ENCODE measurements at regions not wholly inside any gene's neighbourhood (a gene's known extent, or its start where the extent isn't known, plus 50 kb on each side); places are given as distances from the start of the nearest gene placed in this dataset.

GRCh38 chr3:96000966-96001365, 813.4 kb upstream of the EPHA6 start:
- Histone ChIP-seq H3K9ac (ENCODE audit: low read depth in 1 of 2, low read length in 2 of 2) (no peak overlapping the region), H3K4me3 (ENCODE audit: low read length in 2 of 2) (no peak overlapping the region), H3K36me3 (ENCODE audit: control insufficient read depth in 2 of 2, insufficient read depth in 2 of 2, low read length in 2 of 2) (no peaks in the 10 kb centered on the region), H3K4me1 (ENCODE audit: control insufficient read depth in 2 of 2, insufficient read depth in 2 of 2, low read length in 2 of 2) (no peaks in the 10 kb centered on the region), H3K27ac (ENCODE audit: low read depth in 2 of 2, low read length in 2 of 2) (no peak overlapping the region), H3K9me3 (ENCODE audit: control insufficient read depth in 2 of 2, low read length in 2 of 2) (no peaks in the 10 kb centered on the region), H3K27me3 (ENCODE audit: control insufficient read depth in 2 of 2, insufficient read depth in 2 of 2, low read length in 2 of 2) (no peaks in the 10 kb centered on the region)

GRCh38 chr3:96007650-96008195, 806.7 kb upstream of the EPHA6 start:
- Histone ChIP-seq H3K27me3 (ENCODE audit: control insufficient read depth in 2 of 2, insufficient read depth in 2 of 2, low read length in 2 of 2) (no peaks in the 10 kb centered on the region), H3K27ac (ENCODE audit: low read depth in 2 of 2, low read length in 2 of 2) (no peak overlapping the region), H3K4me1 (ENCODE audit: control insufficient read depth in 2 of 2, insufficient read depth in 2 of 2, low read length in 2 of 2) (no peaks in the 10 kb centered on the region)

GRCh38 chr3:96012939-96013338, 801.5 kb upstream of the EPHA6 start:
- Histone ChIP-seq H3K27me3 (ENCODE audit: control insufficient read depth in 2 of 2, insufficient read depth in 2 of 2, low read length in 2 of 2) (no peaks in the 10 kb centered on the region), H3K36me3 (ENCODE audit: control insufficient read depth in 2 of 2, insufficient read depth in 2 of 2, low read length in 2 of 2) (no peaks in the 10 kb centered on the region), H3K9ac (ENCODE audit: low read depth in 1 of 2, low read length in 2 of 2) (no peak overlapping the region), H3K9me3 (ENCODE audit: control insufficient read depth in 2 of 2, low read length in 2 of 2) (no peaks in the 10 kb centered on the region), H3K27ac (ENCODE audit: low read depth in 2 of 2, low read length in 2 of 2) (no peak overlapping the region), H3K4me1 (ENCODE audit: control insufficient read depth in 2 of 2, insufficient read depth in 2 of 2, low read length in 2 of 2) (no peaks in the 10 kb centered on the region), H3K4me3 (ENCODE audit: low read length in 2 of 2) (no peak overlapping the region)

More at GRCh38 chr3:96007650-96008195, 806.7 kb upstream of the EPHA6 start:
- Histone ChIP-seq H3K4me3 (ENCODE audit: low read length in 2 of 2) (no peak overlapping the region), H3K9ac (ENCODE audit: low read depth in 1 of 2, low read length in 2 of 2) (no peak overlapping the region), H3K36me3 (ENCODE audit: control insufficient read depth in 2 of 2, insufficient read depth in 2 of 2, low read length in 2 of 2) (no peaks in the 10 kb centered on the region), H3K9me3 (ENCODE audit: control insufficient read depth in 2 of 2, low read length in 2 of 2) (no peaks in the 10 kb centered on the region)

- no peaks in the 10 kb centered on the region for H3K4me1 ChIP-seq (ENCODE audit: control insufficient read depth in 2 of 2, insufficient read depth in 2 of 2, low read length in 2 of 2)
- H3K9me3 ChIP-seq (ENCODE audit: control insufficient read depth in 2 of 2, low read length in 2 of 2), result no peaks in the 10 kb centered on the region
- no peaks in the 10 kb centered on the region for H3K36me3 ChIP-seq (ENCODE audit: control insufficient read depth in 2 of 2, insufficient read depth in 2 of 2, low read length in 2 of 2)
- H3K4me3 ChIP-seq (ENCODE audit: low read length in 2 of 2), result no peak overlapping the region
- no peak overlapping the region for H3K27ac ChIP-seq (ENCODE audit: low read depth in 2 of 2, low read length in 2 of 2)
- no peaks in the 10 kb centered on the region for H3K27me3 ChIP-seq (ENCODE audit: control insufficient read depth in 2 of 2, insufficient read depth in 2 of 2, low read length in 2 of 2)
- no peak overlapping the region for H3K9ac ChIP-seq (ENCODE audit: low read depth in 1 of 2, low read length in 2 of 2)
These were observed 796.8 kb upstream of the EPHA6 start for GRCh38 chr3:96017556-96017955.

- no peak overlapping the region for H3K9ac ChIP-seq (ENCODE audit: low read depth in 1 of 2, low read length in 2 of 2)
- H3K4me1 ChIP-seq (ENCODE audit: control insufficient read depth in 2 of 2, insufficient read depth in 2 of 2, low read length in 2 of 2), result no peaks in the 10 kb centered on the region
- H3K27me3 ChIP-seq (ENCODE audit: control insufficient read depth in 2 of 2, insufficient read depth in 2 of 2, low read length in 2 of 2), result no peaks in the 10 kb centered on the region
- no peaks in the 10 kb centered on the region for H3K9me3 ChIP-seq (ENCODE audit: control insufficient read depth in 2 of 2, low read length in 2 of 2)
- H3K4me3 ChIP-seq (ENCODE audit: low read length in 2 of 2), result no peak overlapping the region
- H3K27ac ChIP-seq (ENCODE audit: low read depth in 2 of 2, low read length in 2 of 2), result no peak overlapping the region
- H3K36me3 ChIP-seq (ENCODE audit: control insufficient read depth in 2 of 2, insufficient read depth in 2 of 2, low read length in 2 of 2), result no peaks in the 10 kb centered on the region
These were observed 791.7 kb upstream of the EPHA6 start for GRCh38 chr3:96022676-96023075.

- Histone ChIP-seq H3K36me3 (ENCODE audit: control insufficient read depth in 2 of 2, insufficient read depth in 2 of 2, low read length in 2 of 2) (no peaks in the 10 kb centered on the region), H3K9me3 (ENCODE audit: control insufficient read depth in 2 of 2, low read length in 2 of 2) (no peaks in the 10 kb centered on the region), H3K4me1 (ENCODE audit: control insufficient read depth in 2 of 2, insufficient read depth in 2 of 2, low read length in 2 of 2) (no peaks in the 10 kb centered on the region), H3K27me3 (ENCODE audit: control insufficient read depth in 2 of 2, insufficient read depth in 2 of 2, low read length in 2 of 2) (no peaks in the 10 kb centered on the region), H3K27ac (ENCODE audit: low read depth in 2 of 2, low read length in 2 of 2) (no peak overlapping the region), H3K9ac (ENCODE audit: low read depth in 1 of 2, low read length in 2 of 2) (no peak overlapping the region), H3K4me3 (ENCODE audit: low read length in 2 of 2) (no peak overlapping the region)
These were observed 786.7 kb upstream of the EPHA6 start for GRCh38 chr3:96027718-96028117.

- no peaks in the 10 kb centered on the region for H3K36me3 ChIP-seq (ENCODE audit: control insufficient read depth in 2 of 2, insufficient read depth in 2 of 2, low read length in 2 of 2)
- no peaks in the 10 kb centered on the region for H3K4me1 ChIP-seq (ENCODE audit: control insufficient read depth in 2 of 2, insufficient read depth in 2 of 2, low read length in 2 of 2)
- H3K9me3 ChIP-seq (ENCODE audit: control insufficient read depth in 2 of 2, low read length in 2 of 2), result no peaks in the 10 kb centered on the region
- H3K4me3 ChIP-seq (ENCODE audit: low read length in 2 of 2), result no peak overlapping the region
- H3K27ac ChIP-seq (ENCODE audit: low read depth in 2 of 2, low read length in 2 of 2), result no peak overlapping the region
- no peak overlapping the region for H3K9ac ChIP-seq (ENCODE audit: low read depth in 1 of 2, low read length in 2 of 2)
- H3K27me3 ChIP-seq (ENCODE audit: control insufficient read depth in 2 of 2, insufficient read depth in 2 of 2, low read length in 2 of 2), result no peaks in the 10 kb centered on the region
These were observed 774.8 kb upstream of the EPHA6 start for GRCh38 chr3:96039632-96040031.

- H3K36me3 ChIP-seq (ENCODE audit: control insufficient read depth in 2 of 2, insufficient read depth in 2 of 2, low read length in 2 of 2), result no peaks in the 10 kb centered on the region
- no peak overlapping the region for H3K4me3 ChIP-seq (ENCODE audit: low read length in 2 of 2)
- no peak overlapping the region for H3K9ac ChIP-seq (ENCODE audit: low read depth in 1 of 2, low read length in 2 of 2)
- H3K4me1 ChIP-seq (ENCODE audit: control insufficient read depth in 2 of 2, insufficient read depth in 2 of 2, low read length in 2 of 2), result no peaks in the 10 kb centered on the region
- no peaks in the 10 kb centered on the region for H3K27me3 ChIP-seq (ENCODE audit: control insufficient read depth in 2 of 2, insufficient read depth in 2 of 2, low read length in 2 of 2)
- no peak overlapping the region for H3K27ac ChIP-seq (ENCODE audit: low read depth in 2 of 2, low read length in 2 of 2)
- H3K9me3 ChIP-seq (ENCODE audit: control insufficient read depth in 2 of 2, low read length in 2 of 2), result no peaks in the 10 kb centered on the region
These were observed 755.1 kb upstream of the EPHA6 start for GRCh38 chr3:96059301-96059700.

GRCh38 chr3:96069065-96069464, 745.3 kb upstream of the EPHA6 start:
- no peaks in the 10 kb centered on the region for H3K27me3 ChIP-seq (ENCODE audit: control insufficient read depth in 2 of 2, insufficient read depth in 2 of 2, low read length in 2 of 2)
- H3K27ac ChIP-seq (ENCODE audit: low read depth in 2 of 2, low read length in 2 of 2), result no peak overlapping the region
- H3K9me3 ChIP-seq (ENCODE audit: control insufficient read depth in 2 of 2, low read length in 2 of 2), result peaks cover 0 to 3% of the 10 kb centered on the region in 2 donors
- H3K4me3 ChIP-seq (ENCODE audit: low read length in 2 of 2), result no peak overlapping the region
- H3K36me3 ChIP-seq (ENCODE audit: control insufficient read depth in 2 of 2, insufficient read depth in 2 of 2, low read length in 2 of 2), result no peaks in the 10 kb centered on the region
- H3K9ac ChIP-seq (ENCODE audit: low read depth in 1 of 2, low read length in 2 of 2), result no peak overlapping the region
- H3K4me1 ChIP-seq (ENCODE audit: control insufficient read depth in 2 of 2, insufficient read depth in 2 of 2, low read length in 2 of 2), result no peaks in the 10 kb centered on the region

- Histone ChIP-seq H3K27ac (ENCODE audit: low read depth in 2 of 2, low read length in 2 of 2) (no peak overlapping the region), H3K27me3 (ENCODE audit: control insufficient read depth in 2 of 2, insufficient read depth in 2 of 2, low read length in 2 of 2) (no peaks in the 10 kb centered on the region), H3K9ac (ENCODE audit: low read depth in 1 of 2, low read length in 2 of 2) (no peak overlapping the region), H3K9me3 (ENCODE audit: control insufficient read depth in 2 of 2, low read length in 2 of 2) (peaks cover 0 to 3% of the 10 kb centered on the region in 2 donors), H3K4me1 (ENCODE audit: control insufficient read depth in 2 of 2, insufficient read depth in 2 of 2, low read length in 2 of 2) (no peaks in the 10 kb centered on the region), H3K4me3 (ENCODE audit: low read length in 2 of 2) (no peak overlapping the region), H3K36me3 (ENCODE audit: control insufficient read depth in 2 of 2, insufficient read depth in 2 of 2, low read length in 2 of 2) (no peaks in the 10 kb centered on the region)
These were observed 743.7 kb upstream of the EPHA6 start for GRCh38 chr3:96070678-96071077.

GRCh38 chr3:96071097-96071496, 743.3 kb upstream of the EPHA6 start:
- H3K9me3 ChIP-seq (ENCODE audit: control insufficient read depth in 2 of 2, low read length in 2 of 2), result peaks cover 0 to 3% of the 10 kb centered on the region in 2 donors
- no peak overlapping the region for H3K27ac ChIP-seq (ENCODE audit: low read depth in 2 of 2, low read length in 2 of 2)
- H3K4me3 ChIP-seq (ENCODE audit: low read length in 2 of 2), result no peak overlapping the region
- H3K9ac ChIP-seq (ENCODE audit: low read depth in 1 of 2, low read length in 2 of 2), result no peak overlapping the region
- no peaks in the 10 kb centered on the region for H3K4me1 ChIP-seq (ENCODE audit: control insufficient read depth in 2 of 2, insufficient read depth in 2 of 2, low read length in 2 of 2)
- H3K27me3 ChIP-seq (ENCODE audit: control insufficient read depth in 2 of 2, insufficient read depth in 2 of 2, low read length in 2 of 2), result no peaks in the 10 kb centered on the region
- no peaks in the 10 kb centered on the region for H3K36me3 ChIP-seq (ENCODE audit: control insufficient read depth in 2 of 2, insufficient read depth in 2 of 2, low read length in 2 of 2)
